ENCODE measurements at regions not wholly inside any gene's neighbourhood (a gene's known extent, or its start where the extent isn't known, plus 50 kb on each side); places are given as distances from the start of the nearest gene placed in this dataset.
"Not testable (repeated sequence)": the region's sequence is repeated elsewhere in the genome, so short reads cannot be mapped to it uniquely, and the experiment has no call there.

DNA sequence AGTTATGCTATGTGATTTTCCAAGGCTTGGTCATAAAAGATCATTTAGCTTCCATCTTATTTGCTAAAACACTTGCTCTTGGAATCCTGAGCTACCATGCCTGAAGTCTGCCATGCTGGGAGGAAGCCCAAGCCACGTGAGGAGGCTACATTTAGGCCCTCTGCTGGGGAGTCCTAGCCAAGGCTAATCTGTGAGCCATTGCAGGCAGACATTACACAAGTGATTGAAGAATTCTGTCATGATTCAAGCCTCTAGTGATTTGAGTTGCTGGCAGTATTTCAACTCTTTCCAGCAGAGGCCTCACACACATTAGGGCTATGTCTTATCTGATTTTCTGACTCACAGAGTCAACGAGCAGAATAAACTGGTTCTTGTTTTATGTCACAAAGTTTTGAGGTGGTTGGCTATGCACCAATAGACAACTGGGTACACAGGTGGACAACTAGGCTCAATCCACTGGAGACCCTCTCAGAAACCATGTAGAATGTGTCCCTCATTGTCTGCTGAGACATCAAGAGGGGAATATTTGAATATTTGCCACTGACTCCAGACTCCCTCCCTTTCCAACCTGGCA is 227.2 kb upstream of the SULF2 start:
- DNase-seq (ENCODE audit: extremely low read depth, low read depth) = no peak

DNA sequence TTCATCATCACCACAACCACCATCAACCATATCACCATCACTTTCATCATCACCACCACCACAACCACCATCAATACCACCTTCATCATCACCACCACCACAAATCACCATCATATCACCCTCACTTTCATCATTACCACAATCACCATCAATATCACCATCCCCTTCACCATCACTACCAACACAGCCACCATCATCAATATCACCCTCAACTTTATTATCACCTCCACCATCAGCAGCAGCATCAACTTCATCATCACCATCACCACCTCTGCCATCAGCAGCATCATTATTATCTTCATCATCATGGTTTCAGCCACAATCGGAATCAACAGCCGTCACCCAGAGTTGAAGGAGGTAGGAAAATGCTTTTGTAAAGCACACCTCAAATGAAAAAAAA is 225.7 kb upstream of the SULF2 start:
- DNase-seq (ENCODE audit: extremely low read depth, low read depth) = no peak

GRCh38 chr20:48010623-48011022 is 225.3 kb upstream of the SULF2 start:
- no peak for DNase-seq (ENCODE audit: extremely low read depth, low read depth)

DNA sequence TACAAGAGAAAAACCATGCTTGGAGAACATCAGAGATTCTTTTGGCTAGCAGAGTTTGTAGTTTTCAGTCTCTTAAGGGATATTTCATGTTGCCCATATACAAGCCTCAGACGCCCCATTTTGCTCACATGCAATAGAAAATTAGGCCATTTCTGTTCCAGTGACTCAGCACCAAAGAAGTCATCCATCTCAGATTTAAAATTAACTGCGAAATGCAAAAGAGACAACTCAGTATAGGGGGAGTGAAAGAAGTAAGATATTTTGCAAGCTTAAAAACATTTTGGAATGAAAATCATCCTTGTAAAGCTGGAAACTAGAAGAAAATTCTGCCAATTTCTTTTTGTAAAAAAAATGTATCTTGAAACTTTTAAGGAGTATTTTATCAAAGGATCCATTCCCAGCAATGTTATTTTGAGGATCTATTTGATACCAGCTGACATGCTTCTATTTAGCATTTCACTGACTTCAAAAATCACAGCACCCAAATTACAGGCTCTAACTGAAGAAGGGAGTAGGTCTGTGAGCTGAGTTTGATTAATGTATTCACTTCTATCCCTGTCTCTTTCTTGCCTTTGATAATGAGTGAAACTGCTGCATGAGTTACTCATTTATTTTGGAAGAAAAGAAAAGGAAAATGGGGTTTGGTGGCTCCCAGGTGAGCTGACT is 223.7 kb upstream of the SULF2 start:
- DNase-seq (ENCODE audit: extremely low read depth, low read depth) = no peak

GRCh38 chr20:48007351-48007750 is 222.1 kb upstream of the SULF2 start:
- no peak for DNase-seq (ENCODE audit: extremely low read depth, low read depth)

DNA sequence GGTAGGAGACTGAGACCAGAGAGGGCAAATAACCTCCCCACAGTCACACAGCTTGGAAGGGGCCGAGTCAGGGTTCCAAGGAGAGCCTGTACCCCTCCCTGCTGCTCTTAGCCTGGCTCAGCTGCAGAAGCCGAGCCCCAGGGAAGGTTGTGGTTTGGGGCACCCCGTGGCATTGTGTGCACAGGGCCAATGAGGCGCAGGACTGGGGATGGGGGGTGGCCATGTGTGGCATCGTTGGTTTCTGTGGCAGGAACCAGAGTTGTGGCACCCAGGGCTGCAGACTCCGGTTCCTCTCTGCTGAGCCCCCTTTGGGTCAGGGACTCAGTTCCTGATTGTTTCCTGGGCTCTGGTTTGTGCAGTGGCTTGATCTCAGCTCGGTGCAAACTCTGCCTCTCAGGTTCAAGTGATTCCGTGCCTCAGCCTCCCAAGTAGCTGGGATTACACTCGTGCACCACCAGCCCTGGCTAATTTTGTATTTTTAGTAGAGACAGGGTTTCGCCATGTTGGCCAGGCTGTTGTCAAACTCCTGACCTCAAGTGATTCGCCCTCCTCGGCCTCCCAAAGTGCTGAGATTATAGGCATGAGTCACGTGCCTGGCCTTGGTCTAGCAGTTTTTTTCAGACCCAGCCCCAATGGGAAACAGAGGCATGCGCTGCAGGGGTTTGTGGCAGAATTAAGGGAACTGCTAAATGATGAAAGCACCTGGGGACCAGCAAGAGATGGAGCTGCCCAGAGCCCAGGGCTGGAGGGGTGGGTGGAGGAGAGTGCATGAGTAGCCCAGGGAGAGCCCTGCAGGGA is 221.0 kb upstream of the SULF2 start:
- no peak for DNase-seq (ENCODE audit: extremely low read depth, low read depth)

- no peak for DNase-seq (ENCODE audit: extremely low read depth, low read depth)
These were observed 217.7 kb upstream of the SULF2 start for GRCh38 chr20:48003021-48003420.

GRCh38 chr20:48002517-48002970 is 217.3 kb upstream of the SULF2 start:
- no peak for DNase-seq (ENCODE audit: extremely low read depth, low read depth)

DNA sequence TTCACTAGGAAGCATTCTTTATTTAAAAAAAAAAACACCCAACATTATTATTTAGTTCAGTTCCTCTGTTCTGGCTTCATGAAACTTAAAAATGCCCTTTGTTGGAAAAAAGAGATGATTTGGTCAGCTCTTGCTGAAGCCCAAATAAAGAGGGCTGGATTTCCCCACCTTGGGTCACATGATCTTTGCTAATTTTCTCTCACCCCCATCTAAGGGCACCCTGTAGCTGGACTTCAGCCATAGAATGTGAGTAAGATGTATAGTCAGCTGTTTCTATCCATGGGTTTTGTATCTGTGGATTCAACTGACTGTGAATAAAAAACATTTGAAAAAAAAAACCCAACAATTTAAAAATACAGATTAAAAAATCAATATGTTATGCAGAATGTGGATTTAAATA is 213.9 kb upstream of the SULF2 start:
- DNase-seq (ENCODE audit: extremely low read depth, low read depth) = no peak

GRCh38 chr20:47998736-47999135 is 213.5 kb upstream of the SULF2 start:
- DNase-seq (ENCODE audit: extremely low read depth, low read depth) = no peak

- DNase-seq (ENCODE audit: extremely low read depth, low read depth) = no peak
These were observed 210.4 kb upstream of the SULF2 start for GRCh38 chr20:47995661-47996060.

DNA sequence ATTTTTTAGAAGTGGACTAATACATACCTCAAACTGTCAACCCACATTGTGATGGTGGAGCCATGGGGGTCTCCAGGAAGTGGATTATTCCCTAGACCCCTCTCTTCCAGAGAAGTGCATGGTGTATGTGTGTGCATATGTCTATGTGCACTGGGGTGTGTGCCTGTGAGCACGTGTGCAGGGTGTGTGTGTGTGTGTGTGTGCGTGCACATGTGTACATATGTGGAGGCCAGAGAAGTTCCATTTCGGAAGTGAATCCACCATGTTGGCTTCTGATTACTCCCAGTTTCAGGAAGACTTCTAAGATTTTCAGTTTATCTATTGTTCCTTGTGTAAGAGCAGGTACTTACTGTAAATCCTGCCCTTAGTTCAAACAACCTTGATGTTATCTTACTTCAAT is 208.5 kb upstream of the SULF2 start:
- no peak for DNase-seq (ENCODE audit: extremely low read depth, low read depth)

DNA sequence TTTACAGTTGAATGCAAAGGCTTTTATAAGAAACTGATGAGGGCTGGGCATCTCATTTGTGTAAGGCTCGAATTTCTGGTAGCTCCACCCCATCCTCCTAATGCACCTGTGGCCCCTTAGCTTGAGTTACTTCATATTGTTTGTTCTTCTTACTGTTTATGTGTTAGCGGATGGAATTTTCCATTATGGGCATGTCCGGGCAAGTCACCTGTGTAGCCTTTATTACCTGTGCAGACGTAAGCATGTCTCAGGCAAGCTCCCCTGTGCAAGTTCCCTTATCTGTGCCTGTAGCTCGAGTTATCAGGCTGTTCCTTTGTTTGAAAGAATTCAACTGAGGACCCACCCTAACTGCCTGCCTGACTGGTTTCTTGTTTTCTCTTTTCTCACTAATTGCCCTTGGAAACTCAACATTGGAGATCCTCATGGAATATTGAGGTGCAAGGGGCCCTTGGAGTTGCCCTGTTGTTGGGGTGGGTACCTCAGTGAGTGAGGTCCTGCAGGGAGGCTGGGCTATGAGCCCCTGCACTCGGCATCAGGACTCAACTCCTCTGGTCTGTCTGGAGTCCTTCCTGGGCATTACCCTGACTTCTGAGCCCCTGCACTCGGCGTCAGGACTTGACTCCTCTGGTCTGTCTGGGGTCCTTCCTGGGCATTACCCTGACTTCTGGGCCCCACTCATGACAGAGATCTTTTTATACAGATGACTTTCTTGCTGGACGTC is 207.9 kb upstream of the SULF2 start:
- DNase-seq (ENCODE audit: extremely low read depth, low read depth) = no peak

- no peak for DNase-seq (ENCODE audit: extremely low read depth, low read depth)
These were observed 206.7 kb upstream of the SULF2 start for GRCh38 chr20:47991875-47992488.

DNA sequence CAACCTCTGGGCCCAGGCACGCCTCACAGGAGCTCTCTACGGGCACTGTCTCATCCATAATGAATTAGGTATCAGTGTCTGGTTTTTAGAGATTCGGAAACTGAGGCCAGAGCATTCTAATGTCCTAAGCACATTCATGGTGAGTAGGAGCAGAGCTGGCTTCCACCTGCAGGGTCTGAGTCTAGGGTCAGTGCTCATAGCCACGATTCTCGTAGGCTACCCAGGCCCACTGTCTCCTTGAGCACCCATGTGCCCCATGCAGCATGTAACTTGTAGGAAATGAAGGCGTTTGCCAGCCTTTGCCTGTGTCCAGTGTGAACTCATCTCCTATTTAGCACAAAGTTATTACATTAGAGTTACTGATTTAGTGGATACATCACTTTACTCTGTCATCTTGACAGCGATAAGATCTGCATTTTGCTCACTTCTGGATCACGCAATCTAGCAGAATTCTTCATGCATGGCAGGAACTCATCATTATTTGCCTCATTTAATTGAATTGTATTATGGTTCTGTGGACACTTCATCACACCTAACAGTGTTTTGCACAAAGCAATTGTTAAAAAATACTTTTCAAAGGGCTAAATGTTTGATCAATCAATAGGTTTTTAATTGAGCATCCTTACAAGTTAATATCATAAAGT is 205.3 kb upstream of the SULF2 start:
- no peak for DNase-seq (ENCODE audit: extremely low read depth, low read depth)

DNA sequence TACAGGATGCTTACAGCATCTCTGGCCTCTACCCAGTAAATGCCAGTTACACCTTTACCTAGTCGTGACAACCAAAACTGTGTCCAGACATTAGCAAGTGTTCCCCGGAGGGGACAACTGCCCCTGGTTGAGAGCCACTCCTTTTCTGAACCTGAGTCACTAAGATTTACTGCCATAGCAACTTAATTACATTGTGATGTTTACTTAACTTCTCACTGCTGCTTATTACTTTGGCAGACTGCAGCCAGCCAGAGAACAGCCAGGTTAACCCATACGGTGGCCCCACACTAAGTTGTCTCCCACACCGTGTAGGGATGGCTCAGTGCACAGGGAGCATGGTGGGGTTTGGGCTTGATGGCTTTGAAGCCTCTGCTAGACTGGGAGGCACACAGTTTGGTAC is 204.7 kb upstream of the SULF2 start:
- no peak for DNase-seq (ENCODE audit: extremely low read depth, low read depth)

- DNase-seq (ENCODE audit: extremely low read depth, low read depth) = no peak
These were observed 203.4 kb upstream of the SULF2 start for GRCh38 chr20:47988676-47989075.

GRCh38 chr20:47985092-47985850 is 200.0 kb upstream of the SULF2 start:
- no peak for DNase-seq (ENCODE audit: extremely low read depth, low read depth)

- no peak for DNase-seq (ENCODE audit: extremely low read depth, low read depth)
These were observed 199.2 kb upstream of the SULF2 start for GRCh38 chr20:47984437-47984836.

DNA sequence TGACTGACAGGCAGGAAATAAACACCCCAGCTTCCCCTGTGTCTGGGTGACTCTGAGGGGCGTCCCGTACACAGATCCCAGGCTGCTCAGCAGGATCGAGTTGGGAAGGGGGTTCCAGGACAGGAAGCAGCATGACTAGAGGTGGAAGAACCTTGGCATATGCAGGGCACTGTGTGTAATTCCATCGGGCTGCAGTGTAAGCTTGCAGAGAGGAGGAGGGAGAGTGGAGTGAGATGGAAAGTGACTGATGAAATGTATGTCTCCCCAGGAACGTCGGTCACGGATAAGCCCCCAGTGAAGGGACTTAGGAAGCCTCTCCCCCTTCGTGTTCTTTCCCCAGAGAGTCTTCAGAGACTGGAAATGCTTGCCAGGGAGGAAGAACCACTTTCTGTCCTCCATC is 198.4 kb upstream of the SULF2 start:
- not testable (repeated sequence) for DNase-seq (ENCODE audit: extremely low read depth, low read depth)
